ENCODE measurements at regions not wholly inside any gene's neighbourhood (a gene's known extent, or its start where the extent isn't known, plus 50 kb on each side); places are given as distances from the start of the nearest gene placed in this dataset.

DNA sequence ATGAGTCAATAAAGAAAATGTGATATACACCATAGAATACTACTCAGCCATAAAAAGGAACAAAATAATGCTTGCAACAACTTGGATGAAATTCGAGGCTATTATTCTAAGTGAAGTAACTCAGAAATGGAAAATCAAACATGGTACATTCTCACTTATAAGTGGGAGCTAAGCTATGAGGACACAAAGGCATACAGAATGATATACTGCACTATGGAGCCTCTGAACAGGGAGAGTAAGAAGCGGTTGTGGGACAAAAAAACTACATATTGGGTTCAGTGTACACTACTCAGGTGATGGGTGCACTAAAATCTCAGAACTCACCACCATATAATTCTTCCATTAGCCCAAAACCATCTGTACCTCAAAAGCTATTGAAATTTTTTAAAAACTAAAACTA is 68.8 kb upstream of the AKAP13 start:
- no peak for DNase-seq

GRCh38 chr15:85312486-85312885 is 67.9 kb upstream of the AKAP13 start:
- DNase-seq: peak in 3 of 4 experiments; percentile 12 to 41 (median 26)

DNA sequence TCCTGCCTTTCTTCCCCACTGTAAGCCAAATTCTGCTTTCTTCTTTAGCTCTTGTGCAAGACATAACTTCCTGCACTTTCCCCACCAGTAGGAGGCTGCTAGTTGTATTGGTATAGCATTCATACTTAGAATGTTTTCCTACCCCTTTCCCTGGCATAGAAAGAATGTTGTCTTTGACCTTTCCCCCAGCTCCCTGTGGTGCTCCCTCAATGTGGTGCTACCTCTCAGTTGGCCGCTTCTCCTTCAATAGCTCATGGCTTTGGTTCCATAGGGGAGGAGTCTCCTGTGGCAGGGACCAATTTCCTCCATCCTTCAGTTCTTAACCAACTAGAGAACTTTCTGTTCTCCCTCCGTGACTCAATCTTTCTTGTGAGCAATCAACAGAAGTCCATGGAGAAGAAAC is 67.5 kb upstream of the AKAP13 start:
- peak; percentile 48 to 71 (median 60) for DNase-seq

- DNase-seq: no peak
Measured at GRCh38 chr15:85313339-85313738, 67.1 kb upstream of the AKAP13 start.

GRCh38 chr15:85314146-85314545 is 66.3 kb upstream of the AKAP13 start:
- DNase-seq: no peak

DNA sequence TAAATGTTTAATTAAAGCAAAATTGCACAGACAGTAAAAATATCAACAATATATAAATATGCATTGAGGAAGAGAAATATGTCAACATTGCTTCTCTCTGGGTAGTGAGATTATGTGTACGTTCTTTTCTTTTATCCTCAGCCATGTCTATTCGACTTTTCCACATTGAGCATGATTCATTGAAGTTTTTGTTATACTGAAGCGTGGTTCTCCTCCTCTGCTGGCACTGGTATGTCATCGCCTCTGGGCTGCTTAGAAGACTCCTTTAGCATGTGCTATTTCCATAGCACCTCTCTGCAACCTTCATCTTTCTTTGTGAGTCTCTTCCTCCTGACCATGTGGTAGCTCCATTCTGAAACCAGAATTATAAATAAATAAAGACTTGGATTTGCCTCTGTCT is 65.8 kb upstream of the AKAP13 start:
- DNase-seq: no peak

DNA sequence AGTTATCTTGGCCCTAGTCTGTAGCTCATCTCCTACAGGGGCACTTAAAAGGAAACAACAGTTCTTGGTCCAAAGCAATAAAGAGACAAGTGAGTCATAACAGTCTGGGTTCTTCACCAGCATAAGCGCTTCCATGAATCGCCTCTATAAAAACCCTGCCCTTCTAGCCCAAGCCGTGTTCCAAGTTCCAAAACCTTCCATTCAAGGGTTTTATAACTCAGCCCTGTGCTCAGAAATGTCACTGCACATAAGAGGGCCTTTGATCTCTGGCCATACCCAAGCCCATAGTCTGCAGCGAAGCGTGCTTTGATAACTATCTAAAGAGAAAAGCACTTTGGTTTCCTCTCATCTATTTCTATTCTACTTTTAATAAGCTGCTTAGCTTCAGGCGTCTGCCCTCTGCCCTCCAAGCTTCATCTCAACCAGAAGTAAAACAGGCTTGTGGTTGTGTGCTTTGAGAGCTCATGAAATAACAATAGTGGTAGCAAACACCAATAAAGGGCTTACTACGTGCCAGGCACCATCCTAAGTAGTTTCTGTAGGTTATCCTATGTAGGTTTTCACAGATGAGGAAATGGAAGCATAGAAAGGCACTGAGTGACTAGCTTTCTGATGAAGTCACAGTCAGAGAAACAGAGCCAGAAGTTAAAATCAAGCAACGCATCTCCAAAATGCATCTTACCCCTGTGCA is 64.0 kb upstream of the AKAP13 start:
- DNase-seq: no peak

DNA sequence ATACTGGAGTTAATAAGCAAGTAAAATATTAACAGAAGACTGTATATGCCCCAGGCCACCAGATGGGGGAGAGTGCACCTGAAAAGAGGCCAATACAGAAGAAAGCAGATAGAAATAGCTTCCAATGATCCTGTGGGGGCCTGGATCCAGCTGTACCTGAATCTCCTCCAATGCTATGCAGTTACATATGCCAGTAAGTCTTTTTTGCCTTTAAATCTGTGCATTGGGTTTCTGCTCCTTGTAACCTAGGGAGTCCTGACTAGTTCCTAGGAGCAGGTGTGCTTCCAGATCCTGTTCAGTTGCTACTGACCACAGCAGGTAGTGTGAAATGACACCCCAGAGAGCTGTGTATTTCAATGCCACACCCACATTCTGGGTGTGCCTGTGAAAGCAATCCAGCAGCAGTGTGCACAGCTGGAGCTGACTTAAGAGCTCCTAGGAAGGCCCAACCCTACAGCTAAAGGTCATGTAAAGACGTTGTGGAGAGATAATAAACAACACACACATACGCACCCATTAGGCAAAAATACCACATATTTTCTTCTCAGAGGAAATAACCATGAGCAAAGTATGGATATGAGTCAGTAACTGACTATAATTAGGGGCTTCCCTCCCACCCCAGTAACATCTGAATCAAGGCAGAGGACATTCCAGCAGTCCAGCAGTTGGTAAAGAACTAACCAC is 62.2 kb upstream of the AKAP13 start:
- DNase-seq: peak in 2 of 4 experiments; percentile 10 to 35

DNA sequence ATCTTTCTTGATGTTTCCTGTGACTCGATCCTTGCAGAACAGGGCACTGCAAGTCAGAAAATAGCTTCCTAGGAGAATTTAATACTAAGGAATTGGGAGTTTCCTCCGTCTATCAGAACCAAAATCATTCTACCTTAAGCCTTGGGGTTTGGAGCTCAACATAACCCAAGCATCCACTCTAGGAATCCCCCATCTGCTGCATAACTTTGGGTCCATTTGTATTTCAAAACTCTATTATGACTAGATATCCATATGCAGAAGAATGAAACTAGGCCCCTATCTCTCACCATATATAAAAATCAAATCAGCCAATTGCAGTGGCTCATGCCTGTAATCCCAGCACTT is 61.7 kb upstream of the AKAP13 start:
- DNase-seq: no peak

DNA sequence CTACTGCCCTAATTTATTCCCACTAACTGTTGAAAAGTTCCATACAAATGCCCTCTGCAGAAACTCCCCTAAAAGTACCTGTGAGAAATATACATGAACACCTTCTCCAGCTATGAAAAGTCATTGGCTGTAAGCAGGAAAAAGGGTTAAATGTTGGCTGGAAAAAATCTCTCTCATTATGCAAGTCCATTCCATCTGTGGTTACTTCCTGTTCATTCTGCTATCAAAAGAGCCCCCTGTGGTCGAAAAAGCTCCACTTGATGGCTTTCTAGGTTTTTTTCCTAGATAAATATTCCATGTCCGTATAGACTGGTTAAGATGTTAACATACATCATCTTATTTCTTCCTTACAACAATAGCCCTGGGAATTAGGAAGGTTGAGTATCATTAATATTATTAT is 56.2 kb upstream of the AKAP13 start:
- DNase-seq: no peak

GRCh38 chr15:85325834-85326233 is 54.6 kb upstream of the AKAP13 start:
- no peak for DNase-seq

- DNase-seq: no peak
Measured at GRCh38 chr15:85326291-85326690, 54.1 kb upstream of the AKAP13 start.

DNA sequence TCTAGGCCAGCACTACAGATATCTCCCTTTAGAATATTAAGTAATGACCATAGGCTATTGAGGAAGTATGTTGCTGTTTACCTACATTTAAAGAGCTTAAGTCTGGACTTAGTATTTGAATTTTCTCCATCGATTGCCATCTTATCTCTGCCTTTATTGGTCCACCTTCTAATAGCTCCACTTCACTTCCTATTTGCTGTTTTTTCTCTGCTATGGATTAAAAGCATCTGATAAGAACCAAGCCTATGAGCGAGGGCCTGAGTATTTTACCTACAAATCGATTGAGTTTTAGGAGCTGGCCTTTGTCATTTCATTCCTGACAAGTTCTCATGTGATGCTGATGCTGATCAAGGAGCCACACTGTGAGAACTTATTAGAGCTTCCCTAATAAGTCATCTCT is 52.6 kb upstream of the AKAP13 start:
- no peak for DNase-seq

DNA sequence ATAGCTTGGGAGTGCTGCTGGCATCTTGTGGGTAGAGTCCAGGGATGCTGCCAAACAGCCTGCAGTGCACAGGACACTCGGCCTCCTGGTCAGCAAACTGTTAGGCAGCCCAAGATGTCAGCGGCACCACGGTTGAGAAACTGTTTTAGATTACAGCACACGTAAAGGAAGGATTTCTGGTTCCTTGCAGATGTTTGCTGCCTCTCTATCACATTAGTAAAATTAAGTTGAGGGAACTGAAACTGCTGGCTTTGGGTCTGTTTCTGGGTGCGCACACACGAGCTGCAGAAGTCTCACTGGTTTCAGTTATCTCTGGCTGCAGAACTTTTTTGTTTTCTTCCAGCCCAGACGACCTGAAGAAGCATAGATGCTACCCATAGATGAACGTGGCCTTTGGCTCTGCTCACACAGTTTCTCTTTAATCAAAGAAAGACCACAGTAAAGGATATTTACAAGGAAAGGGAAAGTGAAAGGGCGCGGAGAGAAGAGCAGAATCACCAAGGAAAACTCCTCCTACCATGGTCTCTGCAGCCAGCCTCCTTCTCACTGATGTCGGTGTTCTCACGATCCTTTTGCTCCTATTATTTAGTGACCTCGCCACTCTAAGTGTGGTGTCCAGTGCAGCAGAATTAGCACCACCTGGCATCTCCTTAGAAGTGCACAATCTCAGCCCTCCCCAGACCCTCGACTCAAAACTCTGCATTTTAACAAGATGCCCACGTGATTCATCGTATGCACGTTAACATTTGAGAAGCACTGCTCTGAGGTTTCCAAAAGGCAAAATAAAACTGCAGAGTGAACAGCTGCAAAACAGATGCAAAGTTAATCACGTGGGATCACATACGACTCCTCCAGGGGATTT is 50.6 kb upstream of the AKAP13 start:
- peak; percentile 62 to 75 (median 66) for DNase-seq
